Esophagus squamous epithelium (tissue), 5 donors: ENCODE measurements at regions not wholly inside any gene's neighbourhood (a gene's known extent, or its start where the extent isn't known, plus 50 kb on each side); places are given as distances from the start of the nearest gene placed in this dataset.
"Not testable (repeated sequence)": the region's sequence is repeated elsewhere in the genome, so short reads cannot be mapped to it uniquely, and the experiment has no call there.

Experiments
- DNase-seq: peaks from one replicate; lab custom pipeline; 2025; lab: John Stamatoyannopoulos, UW
- H3K27ac ChIP-seq, 4 donors: fragments of 200-600 bp; sonication (generic); one replicate each; pipeline ENCODE4 v1.5.1; 2016 to 2019; ENCODE audit warnings: mild to moderate bottlenecking in 1 of 4
- H3K27me3 ChIP-seq, 4 donors: fragments of 200-600 bp; sonication (generic); 1 replicate in 3 of 4; 2 replicates in 1 of 4; pipeline versions ENCODE4 v1.5.1 to v1.6.0; 2017 to 2021; ENCODE audit warnings: antibody characterized with exemption in 1 of 4
- H3K36me3 ChIP-seq, 3 donors: fragments of 200-600 bp; sonication (generic); one replicate each; pipeline ENCODE4 v1.5.1; 2016 to 2019
- H3K4me1 ChIP-seq, 3 donors: fragments of 200-600 bp; sonication (generic); one replicate each; pipeline ENCODE4 v1.5.1; 2017 to 2019
- H3K4me3 ChIP-seq, 4 donors: fragments of 200-600 bp; sonication (generic); 1 replicate in 3 of 4; 2 replicates in 1 of 4; pipeline ENCODE4 v1.5.1; 2016 to 2019; ENCODE audit warnings: mild to moderate bottlenecking in 2 of 4, moderate library complexity in 1 of 4
- H3K9me3 ChIP-seq, 3 donors: fragments of 200-600 bp; sonication (generic); one replicate each; pipeline ENCODE4 v1.5.1; 2016 to 2019
- CTCF ChIP-seq, 6 experiments: fragments of 450-650 bp in 4 of 6; fragments of 200-600 bp in 2 of 6; sonication (generic) in 2 of 6; IDR thresholded peaks; one replicate each; pipeline ENCODE4 v1.5.1; 2016 to 2019; ENCODE audit warnings: antibody characterized with exemption in 6 of 6, mild to moderate bottlenecking in 4 of 6, moderate library complexity in 4 of 6
- POLR2A ChIP-seq, 4 donors: fragments of 450-650 bp; IDR thresholded peaks; one replicate each; pipeline ENCODE4 v1.6.1; 2017; ENCODE audit warnings: antibody characterized with exemption in 4 of 4, mild to moderate bottlenecking in 4 of 4, moderate library complexity in 3 of 4
- WGBS, 2 donors: methylation state at CpG; one replicate each; pipeline ENCODE4 v1.1.5; 2018; 5-methylcytosine and 5-hydroxymethylcytosine counted together
- intact Hi-C: fragments of 100-400 bp; cut with DNase I; formaldehyde crosslinking; loops from one replicate; pipeline ENCODE4 v1.15.0; 2022
- donor health status: DM: yes; HTN: yes; CAD: no.

GRCh38 chr18:60911504-60911903, 421.7 kb upstream of the CDH20 start:
- Histone ChIP-seq H3K27ac (no peak overlapping the region), H3K27me3 (no peaks in the 10 kb centered on the region), H3K4me3 (no peak overlapping the region), H3K36me3 (no peaks in the 10 kb centered on the region), H3K9me3 (no peaks in the 10 kb centered on the region), H3K4me1 (no peaks in the 10 kb centered on the region)
- 73 to 85% methylated on average over 2 of the region's 2 CpGs for WGBS, 2 donors
- intact Hi-C loops = no loop called here
- TF ChIP-seq POLR2A (IDR thresholded peaks at IDR 0.05) = no peak
- no peak for TF ChIP-seq CTCF (IDR thresholded peaks at IDR 0.05)
- no peak for DNase-seq

- no peak overlapping the region for H3K27ac ChIP-seq
- no peak overlapping the region for H3K4me3 ChIP-seq
- TF ChIP-seq POLR2A (IDR thresholded peaks at IDR 0.05) = no peak
- TF ChIP-seq CTCF (IDR thresholded peaks at IDR 0.05) = no peak
- no peaks in the 10 kb centered on the region for H3K9me3 ChIP-seq
- 43 to 56% methylated on average over 2 of the region's 2 CpGs for WGBS, 2 donors
- H3K4me1 ChIP-seq = no peaks in the 10 kb centered on the region
- no peaks in the 10 kb centered on the region for H3K27me3 ChIP-seq
- no peaks in the 10 kb centered on the region for H3K36me3 ChIP-seq
- intact Hi-C loops = no loop called here
- no peak for DNase-seq
These were observed 418.1 kb upstream of the CDH20 start for GRCh38 chr18:60915160-60915559.

- H3K9me3 ChIP-seq, intact Hi-C loops, H3K27ac ChIP-seq, H3K4me1 ChIP-seq, H3K4me3 ChIP-seq, H3K36me3 ChIP-seq, DNase-seq, H3K27me3 ChIP-seq: not testable (repeated sequence)
- WGBS, 2 donors = 68 to 84% methylated on average over 4 of the region's 4 CpGs
These were observed 414.4 kb upstream of the CDH20 start for GRCh38 chr18:60918862-60919261.

GRCh38 chr18:60925892-60926291, 407.3 kb upstream of the CDH20 start:
- no peaks in the 10 kb centered on the region for H3K4me1 ChIP-seq
- intact Hi-C loops = no loop called here
- no peak overlapping the region for H3K27ac ChIP-seq
- no peak for DNase-seq
- no peaks in the 10 kb centered on the region for H3K27me3 ChIP-seq
- no peak overlapping the region for H3K4me3 ChIP-seq
- TF ChIP-seq POLR2A (IDR thresholded peaks at IDR 0.05) = no peak
- no peak for TF ChIP-seq CTCF (IDR thresholded peaks at IDR 0.05)
- no peaks in the 10 kb centered on the region for H3K9me3 ChIP-seq
- 82 to 89% methylated on average over 8 of the region's 8 CpGs for WGBS, 2 donors
- no peaks in the 10 kb centered on the region for H3K36me3 ChIP-seq

GRCh38 chr18:60929966-60930365, 403.3 kb upstream of the CDH20 start:
- Histone ChIP-seq H3K4me3 (no peak overlapping the region), H3K27ac (no peak overlapping the region), H3K36me3 (no peaks in the 10 kb centered on the region), H3K9me3 (no peaks in the 10 kb centered on the region), H3K4me1 (peaks cover 0 to under 1% (median 0%) of the 10 kb centered on the region in 3 donors), H3K27me3 (no peaks in the 10 kb centered on the region)
- DNase-seq = no peak
- TF ChIP-seq CTCF (IDR thresholded peaks at IDR 0.05) = no peak
- TF ChIP-seq POLR2A (IDR thresholded peaks at IDR 0.05) = no peak
- intact Hi-C loops = no loop called here
- 60 to 80% methylated on average over 3 of the region's 3 CpGs for WGBS, 2 donors
